Activated CD8-positive, alpha-beta memory T cell treated with anti-CD3 and anti-CD28 coated beads for 36 hours (primary cell): ENCODE measurements at regions not wholly inside any gene's neighbourhood (a gene's known extent, or its start where the extent isn't known, plus 50 kb on each side); places are given as distances from the start of the nearest gene placed in this dataset.

Source experiments
- CTCF ChIA-PET: fragments of 350-600 bp; sonication (Branson Sonifier 250); formaldehyde crosslinking; loops from one replicate; lab custom pipeline; 2021; ENCODE audit warnings: antibody characterized with exemption; lab: Charles Lee
- POLR2A ChIA-PET: fragments of 350-600 bp; sonication (Branson Sonifier 250); formaldehyde crosslinking; loops from one replicate; lab custom pipeline; 2021; ENCODE audit warnings: antibody characterized with exemption; lab: Charles Lee

DNA sequence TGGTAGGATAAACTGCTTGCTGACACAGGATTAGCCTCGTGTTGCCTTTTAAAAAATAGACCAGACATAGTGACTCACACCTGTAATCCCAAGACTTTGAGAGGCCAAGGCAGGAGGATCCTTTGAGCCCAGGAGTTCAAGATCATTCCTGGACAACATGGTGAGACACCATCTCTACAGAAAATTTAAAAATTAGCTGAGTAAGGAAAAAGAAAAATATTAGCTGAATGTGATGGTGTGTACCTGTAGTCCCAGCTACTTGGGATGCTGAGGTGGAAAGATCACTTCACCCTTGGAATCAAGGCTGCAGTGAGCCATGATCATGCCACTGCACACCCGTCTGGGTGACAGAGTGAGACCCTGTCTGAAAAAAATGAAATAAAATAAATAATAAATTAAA, 82.0 kb downstream of the ETS2 start:
- CTCF ChIA-PET = no interaction called here

GRCh38 chr21:38887062-38887686, 81.4 kb downstream of the ETS2 start:
- ChIA-PET CTCF (no interaction called here), POLR2A (no interaction called here)

More for the DNA sequence above, 82.0 kb downstream of the ETS2 start:
- POLR2A ChIA-PET = no interaction called here

DNA sequence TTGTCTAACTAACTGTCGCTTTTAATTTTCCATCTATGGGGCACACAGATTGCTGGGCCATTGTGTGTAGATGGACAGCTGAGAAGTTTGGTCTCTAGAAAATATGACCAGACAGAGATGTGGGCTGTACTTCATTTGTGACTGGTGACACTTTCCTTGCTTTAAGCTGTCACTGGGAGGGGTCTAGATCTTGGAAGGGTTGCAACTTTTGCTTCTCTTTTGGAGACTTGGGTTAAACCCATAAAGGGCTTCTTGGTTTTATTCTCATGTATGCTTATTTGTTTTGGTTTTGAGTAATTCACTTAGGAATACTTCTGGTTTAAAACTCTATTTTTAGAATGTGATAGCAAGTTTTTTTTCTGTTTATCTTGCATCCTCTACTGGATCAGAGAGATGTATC, 80.2 kb downstream of the ETS2 start:
- ChIA-PET CTCF (no interaction called here), POLR2A (no interaction called here)

DNA sequence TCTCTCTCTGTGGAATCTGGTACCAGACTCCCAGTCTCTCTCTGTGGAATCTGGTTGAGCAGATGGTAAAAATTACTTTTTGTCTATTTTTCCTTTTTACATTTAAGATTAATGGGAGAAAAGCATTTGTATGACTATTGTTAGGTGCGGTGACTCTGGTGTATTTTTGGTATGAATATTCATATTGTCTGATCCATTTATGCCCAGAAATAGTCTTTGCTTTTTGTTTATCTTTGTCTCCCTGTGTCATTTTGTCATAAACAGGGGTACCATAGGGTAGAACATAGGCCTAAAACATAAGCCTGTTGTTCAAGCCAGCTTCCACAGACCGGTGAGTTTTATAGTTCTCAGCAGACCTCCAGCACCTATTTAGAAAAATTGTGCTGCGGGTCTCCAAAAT, 78.7 kb downstream of the ETS2 start:
- POLR2A ChIA-PET = no interaction called here
- CTCF ChIA-PET = no interaction called here

- CTCF ChIA-PET = no interaction called here
- POLR2A ChIA-PET = no interaction called here
Observed at GRCh38 chr21:38883142-38883541, 77.4 kb downstream of the ETS2 start.

DNA sequence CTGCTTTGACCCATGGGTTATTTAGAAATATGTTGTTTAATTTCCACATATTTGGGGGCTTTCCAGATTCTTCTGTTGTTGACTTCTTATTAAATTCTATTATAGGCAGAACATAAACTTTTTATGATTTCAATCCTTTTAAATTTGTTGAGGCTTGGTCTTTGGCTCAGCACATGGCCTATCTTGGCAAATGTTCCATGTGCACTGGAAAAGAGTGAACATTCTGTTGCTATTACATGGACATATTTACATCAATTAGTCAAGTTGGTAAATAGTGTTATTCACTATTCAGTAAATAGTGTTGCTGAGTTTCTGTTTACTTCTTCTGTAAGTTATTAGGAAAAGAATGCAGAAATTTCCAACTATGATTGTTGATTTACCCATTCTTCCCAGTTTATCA, 75.4 kb downstream of the ETS2 start:
- CTCF ChIA-PET = no interaction called here
- POLR2A ChIA-PET = no interaction called here

DNA sequence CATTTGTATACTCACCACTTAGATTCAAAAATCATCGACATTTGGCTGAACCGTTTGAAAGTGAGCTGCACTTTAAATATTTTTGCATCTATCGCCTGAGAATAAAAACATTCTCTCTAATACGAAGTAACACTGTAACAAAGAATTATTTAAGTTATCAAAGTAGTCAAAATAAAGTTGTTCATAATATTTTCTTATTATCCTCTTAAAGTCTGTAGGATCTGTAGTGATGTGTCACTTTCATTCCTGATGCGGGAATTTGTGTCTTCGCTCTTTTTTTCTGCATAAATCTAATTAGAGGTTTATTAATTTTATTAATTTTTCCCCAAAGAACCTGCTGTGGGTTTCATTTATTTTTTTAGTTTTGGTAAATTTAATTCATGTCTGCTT, 74.8 kb downstream of the ETS2 start:
- ChIA-PET CTCF (no interaction called here), POLR2A (no interaction called here)

- ChIA-PET POLR2A (no interaction called here), CTCF (no interaction called here)
Observed at GRCh38 chr21:38879912-38880576, 74.3 kb downstream of the ETS2 start.

DNA sequence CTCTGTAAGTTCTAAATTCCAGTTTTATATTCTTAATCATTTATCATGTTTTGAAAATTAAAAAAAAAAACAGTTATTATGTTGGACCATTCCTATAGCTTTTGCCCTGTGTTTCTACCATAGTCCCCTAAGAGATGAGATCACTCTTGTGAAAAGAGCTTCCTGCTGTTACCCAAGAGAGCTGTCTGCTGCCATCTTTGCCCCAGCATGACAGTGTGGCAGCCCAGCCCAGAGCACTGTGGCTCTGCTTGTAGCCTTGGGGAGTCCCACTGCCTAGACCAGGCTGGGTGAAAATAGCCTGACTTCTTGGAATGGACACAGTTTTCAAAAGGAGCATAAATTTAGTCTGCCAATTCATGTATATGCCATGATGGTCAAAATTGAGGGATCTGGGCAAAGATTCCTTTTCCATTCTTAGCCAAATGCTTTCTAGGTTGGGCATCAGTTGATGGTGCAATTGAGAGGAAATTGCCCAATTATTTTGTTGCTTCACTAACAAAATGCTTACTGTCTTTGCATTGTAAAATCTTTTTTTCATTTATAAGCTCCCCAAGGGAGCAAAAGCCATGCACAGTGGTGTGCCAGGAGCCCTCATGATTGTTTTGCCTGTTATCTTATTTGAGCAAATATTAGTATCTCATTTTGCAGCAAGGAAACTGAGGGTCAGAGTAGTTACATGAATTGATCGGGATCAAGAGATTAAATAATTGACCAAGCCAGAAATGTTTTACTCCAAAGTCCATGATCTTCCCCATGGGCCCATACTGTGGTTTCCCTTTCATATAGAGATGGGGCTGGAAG, 72.8 kb downstream of the ETS2 start:
- POLR2A ChIA-PET = no interaction called here
- CTCF ChIA-PET = no interaction called here

DNA sequence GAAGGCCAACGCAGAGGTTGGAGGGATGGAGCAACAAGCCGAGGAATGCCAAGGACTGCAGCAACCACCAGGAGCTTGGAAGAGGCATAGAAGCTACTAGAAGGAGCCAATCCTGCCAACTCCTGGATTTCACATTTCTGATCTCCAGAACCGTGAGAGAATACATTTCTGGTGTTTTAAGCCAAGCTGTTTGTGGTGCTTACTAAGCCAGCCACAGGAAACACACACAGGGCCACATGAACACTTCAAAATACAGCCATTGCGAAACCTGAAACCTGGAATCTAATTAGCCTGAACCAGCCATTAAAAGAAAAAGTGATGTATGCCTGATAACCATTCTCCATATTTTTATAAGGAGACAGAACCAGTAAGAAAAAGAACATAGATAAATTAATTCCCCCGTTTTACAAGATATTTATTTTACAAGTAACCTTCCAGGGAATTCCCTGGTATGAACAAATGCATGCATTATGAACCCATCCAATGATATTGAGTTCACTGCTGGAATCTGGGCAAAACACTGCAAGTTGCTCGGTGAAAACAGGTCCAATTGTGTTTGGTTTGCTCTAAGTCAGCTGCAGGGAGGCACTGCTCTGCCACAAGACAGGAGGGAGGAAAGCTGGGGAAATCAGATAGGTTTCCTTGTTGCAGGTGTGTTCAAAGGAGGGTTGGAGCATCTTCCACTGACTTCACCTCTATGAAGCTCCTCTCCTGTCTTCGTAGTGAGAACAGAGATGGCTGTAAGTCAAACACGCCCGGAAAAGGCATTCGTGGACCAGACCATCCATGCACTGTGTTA, 70.2 kb downstream of the ETS2 start:
- ChIA-PET POLR2A (no interaction called here), CTCF (no interaction called here)
